ENCODE measurements at regions not wholly inside any gene's neighbourhood (a gene's known extent, or its start where the extent isn't known, plus 50 kb on each side); places are given as distances from the start of the nearest gene placed in this dataset.

GRCh38 chr9:88313364-88314220 is 74.7 kb upstream of the SPIN1 start:
- H2AFZ ChIP-seq (ENCODE audit: low read length), result peak overlapping the region; percentile 84
- H3K27me3 ChIP-seq (ENCODE audit: insufficient read depth, low read length, poor library complexity, severe bottlenecking), result no peaks in the 10 kb centered on the region
- no peaks in the 10 kb centered on the region for H3K9me3 ChIP-seq (ENCODE audit: insufficient read depth, low read depth, low read length)
- no peaks in the 10 kb centered on the region for H3K9me2 ChIP-seq (replicated peaks; ENCODE audit: low read depth, low read length)
- H3K4me3 ChIP-seq (ENCODE audit: low read length, poor library complexity, severe bottlenecking), result no peak overlapping the region
- no peak overlapping the region for H3K4me2 ChIP-seq (ENCODE audit: low read depth, low read length, poor library complexity, severe bottlenecking)
- H3F3A ChIP-seq (ENCODE audit: low read depth), result no peaks in the 10 kb centered on the region
- H3K36me3 ChIP-seq (ENCODE audit: insufficient read depth, low read length), result no peaks in the 10 kb centered on the region
- H4K20me1 ChIP-seq (ENCODE audit: insufficient read depth, low read length, poor library complexity, severe bottlenecking), result no peaks in the 10 kb centered on the region
- H3K9ac ChIP-seq (ENCODE audit: low read depth, low read length, poor library complexity, severe bottlenecking), result no peak overlapping the region
- H3K79me2 ChIP-seq (ENCODE audit: insufficient read depth, low read length), result no peaks in the 10 kb centered on the region
- no peak for TF ChIP-seq EZH2phosphoT487 (IDR thresholded peaks at IDR 0.05; ENCODE audit: borderline replicate concordance)
- TF ChIP-seq CTCF (conservative IDR thresholded peaks at IDR 0.05; ENCODE audit: low read length), result no peak
- H3K4me1 ChIP-seq (ENCODE audit: insufficient read depth, low read length, poor library complexity, severe bottlenecking), result peaks cover 18% of the 10 kb centered on the region

GRCh38 chr9:88312517-88313103 is 75.6 kb upstream of the SPIN1 start:
- no peak overlapping the region for H3K9ac ChIP-seq (ENCODE audit: low read depth, low read length, poor library complexity, severe bottlenecking)
- H3F3A ChIP-seq (ENCODE audit: low read depth), result no peaks in the 10 kb centered on the region
- no peaks in the 10 kb centered on the region for H4K20me1 ChIP-seq (ENCODE audit: insufficient read depth, low read length, poor library complexity, severe bottlenecking)
- TF ChIP-seq CTCF (conservative IDR thresholded peaks at IDR 0.05; ENCODE audit: low read length) (no peak), EZH2phosphoT487 (IDR thresholded peaks at IDR 0.05; ENCODE audit: borderline replicate concordance) (no peak)
- H3K79me2 ChIP-seq (ENCODE audit: insufficient read depth, low read length), result no peaks in the 10 kb centered on the region
- peak overlapping the region; percentile 76 for H2AFZ ChIP-seq (ENCODE audit: low read length)
- H3K9me2 ChIP-seq (replicated peaks; ENCODE audit: low read depth, low read length), result no peaks in the 10 kb centered on the region
- no peak overlapping the region for H3K4me3 ChIP-seq (ENCODE audit: low read length, poor library complexity, severe bottlenecking)
- no peaks in the 10 kb centered on the region for H3K36me3 ChIP-seq (ENCODE audit: insufficient read depth, low read length)
- H3K4me1 ChIP-seq (ENCODE audit: insufficient read depth, low read length, poor library complexity, severe bottlenecking), result peaks cover 18% of the 10 kb centered on the region
- H3K9me3 ChIP-seq (ENCODE audit: insufficient read depth, low read depth, low read length), result no peaks in the 10 kb centered on the region
- no peaks in the 10 kb centered on the region for H3K27me3 ChIP-seq (ENCODE audit: insufficient read depth, low read length, poor library complexity, severe bottlenecking)
- no peak overlapping the region for H3K4me2 ChIP-seq (ENCODE audit: low read depth, low read length, poor library complexity, severe bottlenecking)

- Histone ChIP-seq H3K4me3 (ENCODE audit: low read length, poor library complexity, severe bottlenecking) (no peak overlapping the region), H3F3A (ENCODE audit: low read depth) (no peaks in the 10 kb centered on the region), H3K4me2 (ENCODE audit: low read depth, low read length, poor library complexity, severe bottlenecking) (no peak overlapping the region), H3K4me1 (ENCODE audit: insufficient read depth, low read length, poor library complexity, severe bottlenecking) (peaks cover 18% of the 10 kb centered on the region), H3K9me2 (replicated peaks; ENCODE audit: low read depth, low read length) (no peaks in the 10 kb centered on the region), H3K79me2 (ENCODE audit: insufficient read depth, low read length) (no peaks in the 10 kb centered on the region), H3K36me3 (ENCODE audit: insufficient read depth, low read length) (no peaks in the 10 kb centered on the region), H2AFZ (ENCODE audit: low read length) (peak overlapping the region; percentile 76), H3K9me3 (ENCODE audit: insufficient read depth, low read depth, low read length) (no peaks in the 10 kb centered on the region), H4K20me1 (ENCODE audit: insufficient read depth, low read length, poor library complexity, severe bottlenecking) (no peaks in the 10 kb centered on the region), H3K9ac (ENCODE audit: low read depth, low read length, poor library complexity, severe bottlenecking) (no peak overlapping the region), H3K27me3 (ENCODE audit: insufficient read depth, low read length, poor library complexity, severe bottlenecking) (no peaks in the 10 kb centered on the region)
- TF ChIP-seq EZH2phosphoT487 (IDR thresholded peaks at IDR 0.05; ENCODE audit: borderline replicate concordance) (no peak), CTCF (conservative IDR thresholded peaks at IDR 0.05; ENCODE audit: low read length) (no peak)
Observed at GRCh38 chr9:88312045-88312444, 76.2 kb upstream of the SPIN1 start.

Measured in Loucy (cell line).